Jurkat, Clone E6-1 (cell line): ENCODE measurements at regions not wholly inside any gene's neighbourhood (a gene's known extent, or its start where the extent isn't known, plus 50 kb on each side); places are given as distances from the start of the nearest gene placed in this dataset.
A peak's percentile ranks its signal among the peaks of the same experiment; 100 is the strongest.

Experiments used
- DNase-seq: peaks from one replicate; pipeline ENCODE4 v3.0.0-alpha.2; 2011; ENCODE audit warnings: low read depth, low spot score
- H3K4me3 ChIP-seq: 2 replicates; pipeline ENCODE4 v1.5.1; 2011; ENCODE audit warnings: mild to moderate bottlenecking, low read length, control low read depth, moderate library complexity

GRCh38 chr11:30089921-30090320, 73.1 kb upstream of the KCNA4 start:
- no peak overlapping the region for H3K4me3 ChIP-seq
- DNase-seq = no peak

- H3K4me3 ChIP-seq = no peak overlapping the region
- DNase-seq = no peak
These were observed 74.4 kb upstream of the KCNA4 start for GRCh38 chr11:30091246-30091645.

- H3K4me3 ChIP-seq = no peak overlapping the region
- no peak for DNase-seq
These were observed 74.9 kb upstream of the KCNA4 start for GRCh38 chr11:30091737-30092136.

GRCh38 chr11:30092518-30092917, 75.7 kb upstream of the KCNA4 start:
- DNase-seq = no peak
- H3K4me3 ChIP-seq = no peak overlapping the region

- no peak for DNase-seq
- H3K4me3 ChIP-seq = no peak overlapping the region
These were observed 83.7 kb upstream of the KCNA4 start for GRCh38 chr11:30100495-30100894.

GRCh38 chr11:30106222-30107181, 89.7 kb upstream of the KCNA4 start:
- H3K4me3 ChIP-seq = no peak overlapping the region
- no peak for DNase-seq

GRCh38 chr11:30107899-30108298, 91.1 kb upstream of the KCNA4 start:
- no peak overlapping the region for H3K4me3 ChIP-seq
- DNase-seq = no peak

- no peak for DNase-seq
- H3K4me3 ChIP-seq = no peak overlapping the region
These were observed 92.9 kb upstream of the KCNA4 start for GRCh38 chr11:30109774-30110173.

- no peak for DNase-seq
- no peak overlapping the region for H3K4me3 ChIP-seq
These were observed 93.9 kb upstream of the KCNA4 start for GRCh38 chr11:30110691-30111090.

GRCh38 chr11:30111786-30112185, 95.0 kb upstream of the KCNA4 start:
- no peak for DNase-seq
- H3K4me3 ChIP-seq = no peak overlapping the region

- H3K4me3 ChIP-seq = no peak overlapping the region
- DNase-seq = no peak
These were observed 96.6 kb upstream of the KCNA4 start for GRCh38 chr11:30113326-30113898.

GRCh38 chr11:30116512-30116911, 99.7 kb upstream of the KCNA4 start:
- no peak overlapping the region for H3K4me3 ChIP-seq
- DNase-seq = no peak

- DNase-seq = no peak
- no peak overlapping the region for H3K4me3 ChIP-seq
These were observed 103.3 kb upstream of the KCNA4 start for GRCh38 chr11:30120045-30120589.

GRCh38 chr11:30125456-30125855, 105.4 kb upstream of the FSHB start:
- DNase-seq = no peak
- H3K4me3 ChIP-seq = no peak overlapping the region

GRCh38 chr11:30128269-30128932, 102.4 kb upstream of the FSHB start:
- peak; percentile 21 for DNase-seq
- no peak overlapping the region for H3K4me3 ChIP-seq

GRCh38 chr11:30131535-30131934, 99.3 kb upstream of the FSHB start:
- no peak overlapping the region for H3K4me3 ChIP-seq
- DNase-seq = no peak

- H3K4me3 ChIP-seq = no peak overlapping the region
- no peak for DNase-seq
These were observed 97.5 kb upstream of the FSHB start for GRCh38 chr11:30133281-30133680.

GRCh38 chr11:30143098-30143705, 87.6 kb upstream of the FSHB start:
- H3K4me3 ChIP-seq = no peak overlapping the region
- peak; percentile 39 for DNase-seq

GRCh38 chr11:30147293-30147692, 83.5 kb upstream of the FSHB start:
- no peak for DNase-seq

More at GRCh38 chr11:30147293-30147692, 83.5 kb upstream of the FSHB start:
- no peak overlapping the region for H3K4me3 ChIP-seq
